ENCODE measurements at regions not wholly inside any gene's neighbourhood (a gene's known extent, or its start where the extent isn't known, plus 50 kb on each side); places are given as distances from the start of the nearest gene placed in this dataset.

DNA sequence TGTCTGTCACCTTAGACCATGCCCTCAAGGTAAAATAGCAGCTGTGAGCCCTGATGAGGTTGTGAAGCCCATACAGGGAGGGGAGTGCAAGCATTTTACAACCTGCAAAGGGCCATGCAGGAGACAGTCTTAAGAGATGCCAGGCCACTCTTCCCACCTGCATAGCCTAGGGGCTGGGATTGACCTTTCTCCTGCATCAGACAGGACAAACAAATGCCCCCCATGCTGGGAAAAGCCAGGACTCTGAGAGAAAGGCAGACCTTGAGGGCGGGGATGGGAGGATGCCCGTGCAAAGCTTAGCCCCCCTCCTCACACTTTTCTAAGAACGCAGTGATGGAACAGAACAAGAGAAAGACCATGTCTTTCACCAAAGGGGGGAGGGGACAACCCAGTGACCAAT, 137.9 kb upstream of the MAMLD1 start:
- no peak overlapping the region for H3K14ac ChIP-seq (ENCODE audit: insufficient read depth, low read length)
- H3K23ac ChIP-seq (ENCODE audit: insufficient read length, low read depth, low read length): no peak overlapping the region
- H3K4ac ChIP-seq (ENCODE audit: low read depth, low read length): no peak overlapping the region
- H3K27ac ChIP-seq (ENCODE audit: insufficient read length, low read depth, low read length): no peak overlapping the region
- H4K5ac ChIP-seq (ENCODE audit: insufficient read length, low read depth, low read length): no peak overlapping the region
- no peak for TF ChIP-seq CTCF (conservative IDR thresholded peaks at IDR 0.05)
- H3K27me3 ChIP-seq (ENCODE audit: insufficient read depth, low read length): peaks cover 9% of the 10 kb centered on the region; the same call in 1 of the 2 replicates
- no peak overlapping the region for H2BK5ac ChIP-seq (ENCODE audit: insufficient read length, low read length)
- H3K4me2 ChIP-seq (ENCODE audit: insufficient read depth, insufficient read length, low read length): no peak overlapping the region
- no peak overlapping the region for H3K56ac ChIP-seq (ENCODE audit: insufficient read length, low read depth, low read length)
- H4K20me1 ChIP-seq (ENCODE audit: control insufficient read depth, insufficient read depth, insufficient read length): no peaks in the 10 kb centered on the region
- H3K27ac Mint-ChIP-seq: peak overlapping the region in 1 of 3 experiments; percentile 28; a peak in 1 of 7 replicates
- H4K91ac ChIP-seq (ENCODE audit: insufficient read length, low read depth, low read length): no peak overlapping the region
- peaks cover 73 to 83% of the 10 kb centered on the region in 2 experiments for H3K9me3 Mint-ChIP-seq
- H2BK12ac ChIP-seq (ENCODE audit: insufficient read length, low read depth, low read length): no peak overlapping the region
- H3T11ph ChIP-seq (ENCODE audit: low read length): no peak overlapping the region
- H3K9ac ChIP-seq (ENCODE audit: extremely low read depth, insufficient read length, low read length): no peak overlapping the region
- no peaks in the 10 kb centered on the region for H3K4me1 ChIP-seq (ENCODE audit: insufficient read depth, low read length)
- H3K18ac ChIP-seq (ENCODE audit: insufficient read length, low read depth, low read length): no peak overlapping the region
- H2AFZ ChIP-seq (ENCODE audit: low read length): no peak overlapping the region
- H4K8ac ChIP-seq (replicated peaks; ENCODE audit: insufficient read length, low read depth, low read length): no peak overlapping the region
- H2BK15ac ChIP-seq (ENCODE audit: low read depth, low read length): no peak overlapping the region
- H3K23me2 ChIP-seq (ENCODE audit: insufficient read length, low read depth, low read length, poor library complexity, severe bottlenecking): no peaks in the 10 kb centered on the region
- peaks cover 79% of the 10 kb centered on the region for H3K27me3 Mint-ChIP-seq (ENCODE audit: low read depth)
- WGBS (ENCODE audit: extremely low coverage, insufficient read length, low lambda C conversion rate): no CpG with 5 or more reads among the region's 3 CpGs
- peaks cover 36 to 47% of the 10 kb centered on the region in 2 experiments for H3K4me1 Mint-ChIP-seq
- no peak overlapping the region for H2AK5ac ChIP-seq (ENCODE audit: insufficient read length, low read length)
- no peak for DNase-seq
- H3K36me3 Mint-ChIP-seq (ENCODE audit: insufficient read depth in 1 of 3, low read depth in 3 of 3): peaks cover 0 to 4% (median 3%) of the 10 kb centered on the region in 3 experiments; a peak in 5 of 7 replicates
- H2BK20ac ChIP-seq (ENCODE audit: low read depth, low read length, poor library complexity, severe bottlenecking): no peak overlapping the region
- H2BK120ac ChIP-seq (ENCODE audit: low read depth, low read length, poor library complexity, severe bottlenecking): no peak overlapping the region
- H3K79me2 ChIP-seq (ENCODE audit: insufficient read depth, low read length): no peaks in the 10 kb centered on the region
- H3K4me3 Mint-ChIP-seq: peak overlapping the region; percentile 36 to 50; a peak in 2 of 5 replicates
- H3K9me3 ChIP-seq (ENCODE audit: control insufficient read depth, low read depth, low read length): no peaks in the 10 kb centered on the region
- H3K79me1 ChIP-seq (ENCODE audit: insufficient read depth, low read depth, low read length, poor library complexity, severe bottlenecking): no peaks in the 10 kb centered on the region
